SHP77 treated with DMSO at 0.1 percent for 48 hours (cell line): ENCODE measurements at regions not wholly inside any gene's neighbourhood (a gene's known extent, or its start where the extent isn't known, plus 50 kb on each side); places are given as distances from the start of the nearest gene placed in this dataset.

Source experiments
- DNase-seq: peaks from one replicate; lab custom pipeline; 2025; lab: John Stamatoyannopoulos, UW

GRCh38 chr6:109226353-109226752 lies 131.0 kb downstream of the CEP57L1 start:
- no peak for DNase-seq

GRCh38 chr6:109225946-109226345 lies 130.6 kb downstream of the CEP57L1 start:
- no peak for DNase-seq

- no peak for DNase-seq
These were observed 129.7 kb downstream of the CEP57L1 start for GRCh38 chr6:109224994-109225393.

GRCh38 chr6:109224107-109224875 lies 129.0 kb downstream of the CEP57L1 start:
- DNase-seq: no peak

DNA sequence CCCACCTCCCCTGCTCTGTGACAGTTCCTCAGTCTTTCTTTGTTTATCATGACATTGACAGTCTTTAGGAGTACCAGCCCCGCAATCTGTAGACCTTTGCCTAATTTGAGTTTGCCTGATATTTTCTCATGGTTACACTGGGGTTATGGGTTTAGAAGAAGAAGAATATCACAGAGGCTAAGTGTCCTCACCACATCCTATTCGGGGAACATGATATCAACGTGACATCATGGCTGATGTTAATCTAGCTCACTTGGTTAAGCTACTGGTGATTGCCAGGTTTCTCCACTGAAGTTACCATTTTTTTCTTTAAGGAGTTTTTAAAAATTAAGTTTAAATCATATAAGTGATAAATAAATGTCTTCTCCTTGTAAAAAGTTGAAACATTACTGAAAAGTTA lies 127.5 kb downstream of the CEP57L1 start:
- no peak for DNase-seq

DNA sequence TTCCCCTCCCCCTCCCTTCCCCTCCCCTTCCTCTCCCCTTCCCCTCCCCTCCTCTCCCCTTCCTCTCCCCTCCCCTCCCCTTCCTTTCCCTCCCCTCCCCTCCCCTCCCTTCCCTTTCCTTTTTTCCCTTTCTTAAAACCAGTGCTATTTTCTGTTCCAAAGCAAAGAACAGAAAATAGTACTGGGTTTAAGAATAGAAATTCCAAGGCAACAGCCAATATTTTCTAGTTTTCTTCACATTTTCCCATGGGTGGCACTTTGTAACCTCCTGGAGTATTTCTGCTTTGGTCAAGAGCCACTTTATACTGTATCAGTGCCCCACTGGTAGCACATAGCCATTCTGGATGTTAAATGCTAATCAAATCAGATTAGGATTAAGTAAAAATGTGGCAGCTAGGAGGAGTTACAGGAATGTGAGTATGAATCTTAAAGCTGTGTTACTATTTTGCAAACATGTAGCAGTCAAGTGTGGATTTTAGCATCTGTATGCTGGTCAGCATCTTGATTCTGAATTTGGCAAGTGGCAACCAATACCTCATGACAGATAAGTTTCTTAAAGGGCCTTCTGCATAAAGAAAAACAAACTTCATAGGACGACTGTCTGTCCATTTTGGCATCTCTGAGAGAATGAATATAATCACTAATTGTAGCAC lies 126.4 kb downstream of the CEP57L1 start:
- DNase-seq: no peak
